ENCODE measurements at regions not wholly inside any gene's neighbourhood (a gene's known extent, or its start where the extent isn't known, plus 50 kb on each side); places are given as distances from the start of the nearest gene placed in this dataset.

DNA sequence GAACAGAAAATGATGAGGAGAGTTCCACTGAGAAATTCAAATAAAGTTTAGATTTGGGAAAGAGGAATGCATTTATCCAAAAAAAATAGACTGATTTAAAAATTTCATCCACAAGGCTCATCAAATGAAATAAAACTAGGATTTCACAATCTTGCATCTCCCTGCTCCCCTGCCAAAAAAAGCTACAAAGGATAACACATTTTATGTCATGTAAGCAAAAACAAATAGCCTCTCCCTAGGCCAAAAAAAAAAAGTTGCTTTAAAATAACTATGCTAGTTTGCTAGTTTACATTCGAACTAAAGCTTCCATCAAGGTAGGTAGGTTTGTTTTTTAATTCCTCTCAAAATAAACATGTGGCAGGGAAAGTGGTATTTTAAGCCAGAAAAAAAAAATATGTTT, 465.5 kb upstream of the ID2 start:
- DNase-seq (ENCODE audit: low read depth in 2 of 2) = no peak

DNA sequence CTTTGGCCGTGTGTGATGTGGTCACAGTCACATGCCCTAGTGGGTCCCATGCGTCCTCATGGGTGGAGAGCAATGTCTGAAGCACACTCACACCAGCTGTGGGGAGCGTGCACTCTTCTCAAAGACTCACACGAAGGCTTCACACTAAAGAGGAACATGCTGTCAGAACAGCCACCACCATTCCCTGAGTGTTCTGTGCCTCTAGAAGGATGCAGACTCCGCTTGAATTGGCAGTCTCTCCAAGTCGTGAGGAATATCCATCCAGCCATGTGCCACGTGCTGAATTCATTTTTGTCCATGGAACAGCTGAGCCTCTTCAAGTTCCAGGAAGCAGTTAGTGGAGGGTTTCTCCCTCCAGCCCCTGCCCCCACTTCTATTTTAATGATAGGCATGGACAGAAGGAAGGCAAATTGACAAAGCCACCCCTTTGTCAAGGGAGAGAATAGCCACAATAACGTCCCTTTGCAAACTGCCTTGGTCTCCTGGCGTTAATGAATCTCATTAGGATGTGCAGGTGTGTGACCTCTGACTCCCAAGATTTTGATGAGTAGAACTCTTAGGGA, 464.3 kb upstream of the ID2 start:
- DNase-seq (ENCODE audit: low read depth in 2 of 2) = no peak

DNA sequence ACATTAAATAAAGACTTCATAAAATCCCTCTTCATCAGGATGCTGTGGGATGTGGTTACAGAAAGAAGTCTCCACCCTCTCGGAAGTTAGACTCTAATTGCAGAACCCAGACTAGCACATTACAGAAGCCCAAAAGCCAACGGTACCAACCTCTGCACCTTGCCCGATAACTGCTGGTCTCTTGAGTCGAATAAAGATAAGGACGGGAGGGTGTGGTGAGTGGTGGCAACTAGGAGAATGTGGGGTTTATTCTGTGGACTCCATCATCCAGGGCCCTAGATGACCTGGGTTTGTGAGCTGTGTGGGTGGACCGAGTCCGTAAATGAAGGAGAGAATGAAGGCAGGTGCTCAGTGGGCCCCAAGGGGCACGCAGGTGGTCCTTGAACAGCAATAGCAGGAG, 462.8 kb upstream of the ID2 start:
- no peak for DNase-seq (ENCODE audit: low read depth in 2 of 2)

DNA sequence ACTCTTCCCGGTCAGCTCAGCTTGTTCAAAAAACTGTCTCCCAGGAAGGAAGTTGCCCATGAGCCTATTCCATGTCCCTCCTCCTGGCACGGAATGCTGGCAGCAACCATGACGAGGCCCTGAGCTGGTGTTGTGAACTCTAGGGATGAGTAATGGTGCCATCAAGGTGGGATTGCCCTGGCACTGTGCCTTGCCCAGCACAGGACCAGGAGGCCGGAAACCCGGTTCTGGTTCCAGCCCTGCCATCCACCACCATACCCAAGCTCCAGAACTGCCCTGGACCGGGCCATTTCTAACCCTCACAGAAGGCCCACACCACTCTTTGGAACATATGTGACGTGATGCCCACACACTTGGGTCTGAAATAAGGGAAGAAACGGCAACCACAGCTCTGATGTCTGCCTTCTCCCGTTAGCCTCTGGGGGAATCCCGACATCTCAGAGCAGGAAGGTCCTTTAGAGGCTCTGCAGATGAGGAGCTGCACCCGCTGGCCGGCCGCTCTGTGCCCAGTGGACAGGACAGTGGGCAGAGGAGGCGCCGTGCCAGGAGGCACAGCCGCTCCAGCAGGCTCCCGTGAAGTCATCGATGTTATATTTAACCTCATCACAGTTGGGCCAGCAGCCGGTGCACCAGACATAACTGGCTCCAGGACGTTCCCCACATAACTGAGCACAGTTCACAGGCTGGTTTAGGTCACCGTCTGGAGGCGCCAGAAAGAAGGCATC, 462.1 kb upstream of the ID2 start:
- no peak for DNase-seq (ENCODE audit: low read depth in 2 of 2)

DNA sequence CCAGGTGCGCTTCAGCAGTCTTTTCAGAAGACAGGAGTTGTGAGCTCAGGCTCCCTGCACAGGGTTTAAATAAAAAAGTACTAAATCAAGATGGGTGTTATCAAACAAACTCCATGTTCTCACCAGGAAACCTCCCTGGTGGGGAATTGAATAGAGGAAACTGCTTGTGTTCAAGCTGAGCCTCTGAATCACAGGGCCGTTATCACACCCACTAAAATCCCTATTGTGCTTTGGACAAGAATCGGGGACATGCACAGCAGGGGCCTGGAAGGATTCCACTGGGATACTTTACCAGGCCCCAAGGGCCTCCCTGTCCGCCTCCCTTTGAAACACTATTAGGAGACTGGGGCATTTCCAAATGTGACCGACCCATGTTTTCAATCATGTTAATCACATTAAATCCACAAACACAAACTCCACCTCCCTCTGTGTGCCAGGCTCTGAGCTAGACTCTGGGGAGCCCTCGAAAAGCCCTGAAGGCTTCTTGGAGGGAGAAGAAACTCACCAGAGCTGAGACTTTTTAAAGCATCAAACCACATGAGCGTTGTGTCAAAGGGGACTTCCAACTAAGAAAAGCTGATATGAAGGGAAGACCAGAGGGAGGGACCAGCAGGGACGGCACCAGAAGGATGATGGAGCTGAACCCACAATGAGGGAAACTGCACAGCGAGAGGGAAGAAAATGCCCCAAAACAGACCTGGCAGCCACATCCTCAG, 458.7 kb upstream of the ID2 start:
- DNase-seq (ENCODE audit: low read depth in 2 of 2) = no peak

DNA sequence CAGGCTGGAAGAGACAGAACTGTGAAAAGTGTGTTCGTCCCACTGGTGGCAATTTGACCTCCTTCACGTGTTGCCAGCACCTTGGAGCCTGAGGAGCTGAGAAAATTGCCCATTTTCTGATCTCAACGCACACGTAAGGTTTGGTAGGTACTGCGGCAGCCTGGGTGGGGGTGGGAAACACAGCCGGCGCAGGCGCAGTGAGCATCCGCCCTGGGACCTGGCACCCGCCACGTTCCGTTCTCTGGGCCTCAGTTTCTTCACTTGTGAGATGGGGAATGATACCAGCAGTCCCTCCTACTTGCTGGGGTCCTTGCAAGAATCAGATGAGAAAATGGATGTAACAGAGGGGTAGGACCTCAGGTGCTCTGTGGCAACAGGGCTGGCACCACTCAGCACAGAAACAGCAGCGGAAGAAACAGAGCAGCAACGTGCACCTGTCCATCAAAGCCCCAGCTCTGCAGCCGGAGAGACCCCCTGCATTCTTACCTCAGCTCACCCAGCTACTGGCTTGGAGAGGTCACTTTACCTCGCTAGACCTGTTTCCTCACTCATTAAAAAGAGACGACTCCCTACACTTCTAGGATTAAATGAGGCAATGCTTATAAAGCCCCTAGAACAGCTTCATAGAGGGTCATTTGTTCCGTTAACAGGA, 458.0 kb upstream of the ID2 start:
- no peak for DNase-seq (ENCODE audit: low read depth in 2 of 2)

DNA sequence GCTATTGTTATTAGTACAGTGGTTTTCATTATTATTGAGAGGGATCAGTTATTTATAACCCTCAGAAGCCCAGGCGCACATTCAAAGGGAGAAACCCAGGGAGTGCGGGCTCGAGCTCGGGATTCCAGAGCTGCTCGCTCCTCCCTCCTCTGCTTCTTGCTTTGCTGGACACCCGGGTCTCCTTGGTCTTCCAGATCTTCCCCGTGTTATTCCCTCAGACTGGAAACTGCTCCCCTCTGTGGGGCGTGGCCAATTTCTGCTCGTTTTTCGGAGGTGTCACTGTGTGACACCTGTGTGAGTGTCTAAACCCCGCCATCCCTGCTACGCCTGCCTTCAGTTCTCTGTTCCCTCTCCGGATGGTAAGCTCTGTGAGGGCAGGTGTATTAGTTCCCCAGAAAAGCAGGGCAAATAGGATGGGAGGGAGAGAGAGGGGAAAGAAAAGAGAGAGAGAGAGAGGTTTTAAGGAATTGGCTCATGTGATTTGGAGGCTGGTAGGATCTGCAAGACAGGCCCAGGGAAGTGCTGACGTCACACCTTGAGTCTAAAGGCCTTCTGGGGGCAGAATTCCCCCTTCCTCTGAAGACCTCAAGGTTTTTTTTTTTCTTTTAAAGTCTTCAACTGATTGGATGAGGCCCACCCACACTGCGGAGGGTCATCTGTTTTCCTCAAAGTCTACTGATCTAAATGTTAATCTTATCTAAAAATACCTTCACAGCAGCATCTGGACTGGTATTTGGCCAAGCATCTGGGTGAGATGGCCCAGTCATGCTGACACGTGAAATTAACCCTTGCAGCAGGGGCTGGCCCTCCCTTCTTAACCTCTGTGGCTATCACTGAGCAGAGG, 457.3 kb upstream of the ID2 start:
- no peak for DNase-seq (ENCODE audit: low read depth in 2 of 2)

DNA sequence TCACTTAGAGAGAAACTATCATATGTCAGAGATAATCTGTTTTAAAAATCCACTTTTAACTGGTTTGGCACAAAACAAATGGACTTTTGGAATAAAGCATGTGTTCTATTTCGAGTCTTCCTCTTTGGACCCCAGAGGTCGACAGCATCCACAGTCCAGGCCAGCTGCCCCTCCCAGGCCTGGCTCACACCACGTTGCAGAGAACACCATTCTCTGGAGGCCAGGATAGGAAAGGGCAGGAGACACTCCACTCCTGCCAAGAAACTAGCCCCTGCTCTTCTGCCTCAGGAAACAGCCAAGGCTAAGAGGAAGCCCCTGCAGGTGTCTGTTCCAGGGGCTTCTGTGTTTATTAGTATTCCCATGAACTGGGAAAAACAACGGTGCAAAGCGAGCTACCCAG, 456.6 kb upstream of the ID2 start:
- peak in 1 of 2 donors; percentile 20 for DNase-seq (ENCODE audit: low read depth in 2 of 2)

DNA sequence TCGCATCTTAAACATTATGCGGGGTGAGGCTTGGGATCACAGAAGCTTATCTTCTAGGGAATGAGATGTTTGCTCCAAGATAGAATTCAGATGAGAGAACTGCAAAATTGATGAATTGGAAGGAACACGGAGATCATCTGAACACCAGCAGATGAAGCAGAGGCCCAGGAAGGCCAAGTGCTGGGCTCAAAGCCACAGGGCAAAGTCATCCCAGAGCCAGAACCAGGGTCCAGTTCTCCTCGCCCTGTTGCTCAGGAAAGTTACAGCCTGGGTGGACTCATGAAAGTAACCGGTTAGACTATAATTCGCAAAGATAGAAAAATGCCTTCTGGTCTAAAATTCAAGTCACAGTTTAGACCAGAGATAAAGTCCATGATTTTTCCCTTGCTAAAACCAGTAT, 456.1 kb upstream of the ID2 start:
- DNase-seq (ENCODE audit: low read depth in 2 of 2) = no peak

DNA sequence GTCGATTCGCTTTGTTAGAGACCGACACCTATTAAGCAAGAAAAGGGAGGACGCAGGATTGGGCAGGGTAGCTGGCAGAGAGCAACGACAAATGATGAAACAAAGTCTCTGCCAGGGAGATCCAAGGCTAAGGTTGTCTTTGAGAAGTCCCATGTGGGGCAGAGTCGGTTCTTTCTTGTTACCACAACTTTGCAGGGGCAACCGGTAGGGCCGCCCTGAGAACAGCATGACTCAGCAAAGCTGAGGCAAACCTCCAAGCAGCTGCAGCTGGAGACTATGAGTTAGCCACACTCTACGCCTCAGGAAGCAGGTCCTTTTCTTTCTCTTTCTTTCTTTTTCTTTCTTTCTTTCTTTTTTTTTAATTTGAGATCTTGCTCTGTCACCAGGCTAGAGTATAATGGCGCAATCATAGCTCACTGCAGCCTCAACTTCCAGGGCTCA, 452.3 kb upstream of the ID2 start:
- no peak for DNase-seq (ENCODE audit: low read depth in 2 of 2)

DNA sequence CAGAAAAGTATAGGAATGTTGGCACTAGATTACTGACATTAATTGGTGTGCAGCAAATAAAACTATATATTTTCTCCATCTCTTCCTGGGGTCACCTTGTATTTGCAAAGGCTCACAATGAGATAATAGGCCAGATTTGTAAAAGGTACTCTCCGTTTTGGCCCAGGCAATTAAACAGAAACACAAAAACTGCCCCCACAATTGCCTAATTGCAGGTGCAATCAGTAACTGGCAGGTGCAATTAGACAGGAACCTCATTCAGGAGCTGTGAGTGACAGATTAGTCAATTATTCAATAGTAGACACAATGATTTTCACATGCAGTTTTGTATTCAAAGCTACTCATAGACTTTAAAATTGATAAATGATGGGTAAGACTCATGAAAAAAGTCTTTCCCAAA, 451.4 kb upstream of the ID2 start:
- no peak for DNase-seq (ENCODE audit: low read depth in 2 of 2)

DNA sequence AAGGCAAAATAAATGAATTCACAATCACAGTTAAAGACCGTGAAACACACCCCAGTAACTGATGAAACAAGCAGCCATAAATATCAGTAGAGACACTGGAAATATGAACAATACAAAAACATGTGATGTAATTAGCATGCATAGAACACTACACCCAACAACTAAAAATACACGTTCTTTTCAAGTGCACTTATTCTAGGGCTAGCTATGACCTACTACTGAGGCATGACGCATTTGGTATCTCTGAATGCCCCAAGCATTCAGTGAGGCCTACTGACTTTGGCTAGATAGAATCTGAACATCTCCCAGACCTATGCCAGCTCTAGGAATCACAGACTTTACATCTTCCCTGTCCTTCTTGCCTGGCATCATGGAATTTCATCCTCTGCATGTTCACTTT, 450.0 kb upstream of the ID2 start:
- DNase-seq (ENCODE audit: low read depth in 2 of 2) = no peak

DNA sequence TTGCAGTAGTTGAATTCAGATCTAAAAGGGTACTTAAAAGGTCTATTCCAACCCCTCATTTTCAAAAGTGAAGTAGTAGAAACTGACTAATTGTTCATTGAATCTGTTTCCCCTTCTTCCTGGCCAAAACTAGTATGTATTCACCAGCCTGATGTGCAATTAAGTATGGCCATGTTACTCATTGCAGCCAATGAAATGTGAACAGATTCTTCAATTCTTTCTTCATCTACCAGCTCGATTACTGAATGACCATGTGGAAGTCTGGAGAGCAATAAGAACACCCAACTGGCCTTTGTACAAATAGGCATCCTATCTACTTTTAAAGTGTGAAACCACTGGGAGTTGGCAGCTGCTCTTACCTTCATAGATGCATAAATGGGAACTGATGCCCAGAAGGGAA, 449.0 kb upstream of the ID2 start:
- DNase-seq (ENCODE audit: low read depth in 2 of 2) = no peak

DNA sequence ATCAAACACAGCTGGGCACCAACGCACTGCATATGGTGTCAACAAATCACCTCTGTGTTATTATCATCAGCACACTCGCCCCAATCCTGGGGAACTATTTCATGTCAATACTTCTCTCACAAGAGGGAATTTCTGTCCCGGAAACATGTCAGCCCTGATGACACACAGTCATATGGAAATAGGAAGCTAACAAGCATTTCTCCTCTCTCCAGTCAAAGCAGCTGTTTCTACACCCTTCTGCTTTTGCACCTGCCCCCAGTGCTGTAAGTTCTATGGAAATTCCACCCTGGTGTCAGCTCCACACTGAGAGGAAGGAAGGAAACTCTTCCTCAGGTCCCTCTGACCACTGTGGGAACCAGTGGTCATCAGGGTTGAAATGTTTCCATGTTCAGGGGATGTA, 447.6 kb upstream of the ID2 start:
- DNase-seq (ENCODE audit: low read depth in 2 of 2) = peak in 1 of 2 donors; percentile 61

DNA sequence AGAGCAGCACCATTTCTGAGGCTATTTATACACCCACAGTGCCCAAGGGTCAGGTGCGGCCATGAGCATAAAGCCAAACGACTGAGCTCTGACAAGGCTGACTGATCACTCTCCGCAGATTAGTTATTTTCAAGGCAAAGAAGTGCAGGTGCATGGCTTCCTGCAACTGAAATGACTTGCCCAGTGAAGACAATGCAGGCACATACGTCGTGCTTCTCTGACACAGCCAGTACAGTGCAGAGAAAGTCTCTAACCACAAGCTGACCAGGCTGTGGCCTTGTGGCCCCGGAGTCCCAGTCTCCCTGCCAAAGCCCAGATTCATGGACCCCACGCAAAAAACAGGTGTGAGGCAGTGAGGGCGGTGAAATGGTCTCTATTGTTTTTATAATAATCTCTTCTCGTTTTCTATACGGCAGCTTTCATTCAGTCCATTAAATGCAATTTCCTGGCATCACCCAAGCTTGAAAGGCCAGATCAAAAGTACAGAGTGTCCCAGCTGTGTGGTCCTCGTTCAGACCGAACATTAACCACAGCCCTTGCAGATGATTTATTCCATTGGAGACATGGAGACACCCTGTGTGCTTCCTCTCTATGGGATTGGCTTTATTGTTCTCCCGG, 447.0 kb upstream of the ID2 start:
- no peak for DNase-seq (ENCODE audit: low read depth in 2 of 2)

DNA sequence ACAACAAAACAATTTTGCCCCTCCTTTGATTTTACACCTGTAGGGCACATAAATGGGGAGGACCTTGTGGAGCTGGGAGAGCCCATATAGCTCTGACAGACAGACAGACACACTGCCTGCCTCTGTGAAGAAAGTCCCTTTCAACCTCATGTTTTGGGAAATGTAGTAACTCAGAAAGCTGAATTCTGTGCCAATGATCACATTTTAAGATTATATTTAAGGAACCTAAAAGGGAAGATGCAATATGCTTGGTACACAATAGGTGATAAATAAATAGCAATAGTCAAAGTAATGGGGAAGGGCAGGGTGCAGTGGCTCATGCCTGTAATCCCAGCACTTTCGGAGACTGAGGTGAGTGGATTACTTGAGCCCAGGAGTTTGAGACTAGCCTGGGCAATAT, 446.4 kb upstream of the ID2 start:
- no peak for DNase-seq (ENCODE audit: low read depth in 2 of 2)

DNA sequence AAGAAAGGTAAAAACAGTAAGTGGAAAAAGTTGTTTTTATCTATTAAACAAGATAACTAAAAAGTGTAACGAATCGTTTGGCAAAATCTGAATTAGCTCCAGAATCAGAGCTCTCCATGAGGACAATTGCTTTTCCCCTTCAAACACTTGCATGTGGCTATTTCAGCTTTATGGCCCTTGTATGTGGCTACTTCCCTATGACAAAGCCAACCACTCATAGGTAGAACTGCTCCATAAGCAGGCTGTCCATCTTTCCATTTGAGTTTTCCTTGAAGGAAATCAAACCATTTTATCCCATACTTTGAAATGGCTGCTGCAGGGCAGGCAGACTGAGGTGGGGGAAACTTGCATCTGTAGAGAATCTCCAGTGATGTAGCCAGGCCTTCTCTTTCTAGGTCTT, 445.5 kb upstream of the ID2 start:
- no peak for DNase-seq (ENCODE audit: low read depth in 2 of 2)

DNA sequence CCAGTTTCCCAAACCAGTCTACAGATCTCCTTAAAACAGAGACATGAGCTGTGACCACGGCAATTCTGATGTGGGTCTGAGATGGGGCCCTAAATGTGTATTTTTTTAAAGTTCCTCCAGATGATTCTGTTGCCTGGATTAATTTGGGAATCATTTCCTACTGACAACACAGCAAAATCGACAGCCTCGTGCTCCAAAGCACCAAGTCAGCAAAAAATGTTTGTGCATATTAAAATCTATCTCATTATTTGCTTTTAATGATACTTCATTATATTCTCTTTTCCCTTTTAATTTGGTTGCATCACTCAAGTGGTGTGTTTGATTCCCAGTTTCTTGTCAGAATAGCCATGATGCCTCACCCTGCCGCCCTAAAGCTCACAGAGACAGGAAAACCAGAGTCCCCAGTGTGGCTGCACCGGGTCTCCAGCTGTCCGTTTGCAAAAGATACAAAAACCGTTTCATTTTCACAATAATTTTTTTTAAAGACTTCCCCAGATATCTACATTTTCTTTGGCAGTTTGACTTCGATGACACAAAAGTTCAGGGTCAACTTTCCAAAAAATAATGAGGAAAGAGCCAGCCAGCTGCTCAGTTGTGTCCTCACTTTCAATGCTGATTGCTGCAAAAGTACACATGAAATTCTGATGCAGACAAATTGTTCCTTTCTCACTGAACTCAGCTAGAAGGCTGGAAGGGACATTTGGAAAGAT, 443.2 kb upstream of the ID2 start:
- DNase-seq (ENCODE audit: low read depth in 2 of 2) = no peak

DNA sequence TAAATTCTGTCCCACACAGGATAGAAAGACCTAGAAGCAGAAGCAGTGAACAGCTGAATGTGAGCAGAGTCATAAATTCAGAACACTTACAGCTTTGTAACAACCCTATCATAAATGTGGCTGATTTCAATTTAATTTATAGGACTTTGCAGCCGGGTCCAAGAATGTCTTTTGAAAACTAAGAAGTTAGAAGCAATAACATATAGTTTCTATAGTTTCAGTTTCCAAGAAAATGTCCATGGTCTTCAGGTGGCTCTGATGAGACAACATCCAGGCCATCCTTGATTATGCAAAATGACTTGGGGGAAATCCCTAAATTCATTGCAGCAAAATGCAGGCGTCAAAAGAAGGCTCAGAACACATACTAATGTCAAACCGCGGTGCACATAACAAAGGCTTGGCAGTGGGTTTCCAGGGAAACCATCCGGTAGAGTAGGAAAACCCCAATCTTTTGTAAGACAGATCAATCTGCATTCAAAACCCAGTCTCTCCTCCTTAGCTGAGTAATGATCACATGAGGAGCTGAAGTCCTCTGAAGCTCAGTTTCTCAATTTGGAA, 442.2 kb upstream of the ID2 start:
- DNase-seq (ENCODE audit: low read depth in 2 of 2) = no peak

DNA sequence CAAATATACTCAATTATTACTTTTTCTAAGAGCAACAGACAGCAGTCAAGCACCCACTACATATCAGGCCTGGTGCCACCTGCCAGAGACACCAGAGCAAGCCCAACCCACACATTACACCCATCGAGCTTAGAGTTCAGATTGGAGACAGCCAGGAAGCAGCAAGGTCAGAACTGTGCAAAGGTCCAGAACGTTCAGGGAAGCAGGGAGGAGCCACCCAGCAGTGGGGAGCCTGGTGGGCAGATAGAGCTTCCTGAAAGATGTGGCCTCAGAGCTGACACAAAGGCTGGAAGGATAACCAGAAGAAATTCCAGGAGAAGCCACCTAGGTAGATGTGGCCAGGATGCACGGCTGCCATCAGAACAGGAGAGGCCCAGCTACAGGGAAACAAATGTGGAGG, 440.5 kb upstream of the ID2 start:
- no peak for DNase-seq (ENCODE audit: low read depth in 2 of 2)
